Right lung (tissue), 2 donors: ENCODE measurements at regions not wholly inside any gene's neighbourhood (a gene's known extent, or its start where the extent isn't known, plus 50 kb on each side); places are given as distances from the start of the nearest gene placed in this dataset.
A peak's percentile ranks its signal among the peaks of the same experiment; 100 is the strongest.
"Not testable (repeated sequence)": the region's sequence is repeated elsewhere in the genome, so short reads cannot be mapped to it uniquely, and the experiment has no call there.

Experiments
- DNase-seq, 2 donors: peaks; one replicate each; pipeline ENCODE4 v3.0.0-alpha.2; 2013

- DNase-seq, result no peak
Observed at GRCh38 chr12:107826276-107826675, 51.8 kb downstream of the ASCL4 start.

- no peak for DNase-seq
Observed at GRCh38 chr12:107829271-107829670, 54.8 kb downstream of the ASCL4 start.

GRCh38 chr12:107832441-107832840 is 57.9 kb downstream of the ASCL4 start:
- no peak for DNase-seq

GRCh38 chr12:107840186-107840585 is 65.7 kb downstream of the ASCL4 start:
- DNase-seq, result no peak

GRCh38 chr12:107843351-107844311 is 69.1 kb downstream of the ASCL4 start:
- DNase-seq, result no peak

- DNase-seq, result no peak
Observed at GRCh38 chr12:107844312-107844921, 69.9 kb downstream of the ASCL4 start.

GRCh38 chr12:107845226-107845979 is 70.9 kb downstream of the ASCL4 start:
- DNase-seq, result no peak

- DNase-seq, result no peak
Observed at GRCh38 chr12:107845980-107846659, 71.6 kb downstream of the ASCL4 start.

- no peak for DNase-seq
Observed at GRCh38 chr12:107847430-107847829, 72.9 kb downstream of the ASCL4 start.

GRCh38 chr12:107847830-107848229 is 73.3 kb downstream of the ASCL4 start:
- no peak for DNase-seq

- DNase-seq, result no peak
Observed at GRCh38 chr12:107853479-107853878, 79.0 kb downstream of the ASCL4 start.

- no peak for DNase-seq
Observed at GRCh38 chr12:107855471-107855870, 81.0 kb downstream of the ASCL4 start.

GRCh38 chr12:107856096-107856495 is 81.6 kb downstream of the ASCL4 start:
- no peak for DNase-seq

GRCh38 chr12:107857191-107857590 is 82.7 kb downstream of the ASCL4 start:
- DNase-seq, result no peak

GRCh38 chr12:107859367-107859766 is 84.9 kb downstream of the ASCL4 start:
- no peak for DNase-seq

- no peak for DNase-seq
Observed at GRCh38 chr12:107864235-107864634, 89.7 kb downstream of the ASCL4 start.

- not testable (repeated sequence) for DNase-seq
Observed at GRCh38 chr12:107864727-107865126, 90.2 kb downstream of the ASCL4 start.

GRCh38 chr12:107873223-107873622 is 98.7 kb downstream of the ASCL4 start:
- DNase-seq, result no peak

GRCh38 chr12:107875786-107876185 is 101.3 kb downstream of the ASCL4 start:
- DNase-seq, result no peak

GRCh38 chr12:107884769-107885694 is 110.5 kb downstream of the ASCL4 start:
- peak; percentile 20 to 32 for DNase-seq

GRCh38 chr12:107888789-107889188 is 114.3 kb downstream of the ASCL4 start:
- DNase-seq, result no peak
